ENCODE measurements at regions not wholly inside any gene's neighbourhood (a gene's known extent, or its start where the extent isn't known, plus 50 kb on each side); places are given as distances from the start of the nearest gene placed in this dataset.

- BruUV-seq (replicated peaks), result no TSS peak
- intact Hi-C loops (cut with micrococcal nuclease) (no loop called here), in situ Hi-C loops (cut with MboI) (no loop called here)
- DNase-seq (ENCODE audit: extremely low read depth in 1 of 4, low spot score in 3 of 4), result no peak
- no peak for ATAC-seq
- TF ChIP-seq NFYB (IDR thresholded peaks at IDR 0.05; ENCODE audit: extremely low read depth, insufficient read length) (no peak), ESRRB (CRISPR knock-in tag; IDR thresholded peaks at IDR 0.05; ENCODE audit: borderline replicate concordance) (no peak), TARDBP (IDR thresholded peaks at IDR 0.05) (no peak), HBP1 (CRISPR knock-in tag; IDR thresholded peaks at IDR 0.05) (no peak), ZNF79 (CRISPR knock-in tag; IDR thresholded peaks at IDR 0.05; ENCODE audit: low read depth) (no peak), TOE1 (IDR thresholded peaks at IDR 0.05; ENCODE audit: borderline replicate concordance) (no peak), TOE1 (CRISPR knock-in tag; IDR thresholded peaks at IDR 0.05; ENCODE audit: borderline replicate concordance, low read depth) (no peak), HMGN3 (IDR thresholded peaks at IDR 0.05; ENCODE audit: borderline replicate concordance, extremely low read depth, insufficient read length, low read depth, low read length) (no peak), TFAM (CRISPR knock-in tag; conservative IDR thresholded peaks at IDR 0.05) (no peak), ARID1B (IDR thresholded peaks at IDR 0.05) (no peak), ZZZ3 (IDR thresholded peaks at IDR 0.05) (no peak), KLF13 (tag; IDR thresholded peaks at IDR 0.05; ENCODE audit: borderline replicate concordance, low read depth) (no peak), LEF1 (IDR thresholded peaks at IDR 0.05) (no peak), SMARCC2 (IDR thresholded peaks at IDR 0.05; ENCODE audit: low read depth) (no peak)
- TF ChIP-seq, protein P1, sequence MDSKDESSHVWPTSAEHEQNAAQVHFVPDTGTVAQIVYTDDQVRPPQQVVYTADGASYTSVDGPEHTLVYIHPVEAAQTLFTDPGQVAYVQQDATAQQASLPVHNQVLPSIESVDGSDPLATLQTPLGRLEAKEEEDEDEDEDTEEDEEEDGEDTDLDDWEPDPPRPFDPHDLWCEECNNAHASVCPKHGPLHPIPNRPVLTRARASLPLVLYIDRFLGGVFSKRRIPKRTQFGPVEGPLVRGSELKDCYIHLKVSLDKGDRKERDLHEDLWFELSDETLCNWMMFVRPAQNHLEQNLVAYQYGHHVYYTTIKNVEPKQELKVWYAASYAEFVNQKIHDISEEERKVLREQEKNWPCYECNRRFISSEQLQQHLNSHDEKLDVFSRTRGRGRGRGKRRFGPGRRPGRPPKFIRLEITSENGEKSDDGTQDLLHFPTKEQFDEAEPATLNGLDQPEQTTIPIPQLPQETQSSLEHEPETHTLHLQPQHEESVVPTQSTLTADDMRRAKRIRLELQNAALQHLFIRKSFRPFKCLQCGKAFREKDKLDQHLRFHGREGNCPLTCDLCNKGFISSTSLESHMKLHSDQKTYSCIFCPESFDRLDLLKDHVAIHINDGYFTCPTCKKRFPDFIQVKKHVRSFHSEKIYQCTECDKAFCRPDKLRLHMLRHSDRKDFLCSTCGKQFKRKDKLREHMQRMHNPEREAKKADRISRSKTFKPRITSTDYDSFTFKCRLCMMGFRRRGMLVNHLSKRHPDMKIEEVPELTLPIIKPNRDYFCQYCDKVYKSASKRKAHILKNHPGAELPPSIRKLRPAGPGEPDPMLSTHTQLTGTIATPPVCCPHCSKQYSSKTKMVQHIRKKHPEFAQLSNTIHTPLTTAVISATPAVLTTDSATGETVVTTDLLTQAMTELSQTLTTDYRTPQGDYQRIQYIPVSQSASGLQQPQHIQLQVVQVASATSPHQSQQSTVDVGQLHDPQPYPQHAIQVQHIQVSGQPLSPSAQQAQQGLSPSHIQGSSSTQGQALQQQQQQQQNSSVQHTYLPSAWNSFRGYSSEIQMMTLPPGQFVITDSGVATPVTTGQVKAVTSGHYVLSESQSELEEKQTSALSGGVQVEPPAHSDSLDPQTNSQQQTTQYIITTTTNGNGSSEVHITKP (IDR thresholded peaks at IDR 0.05; ENCODE audit: partially characterized antibody), result no peak
- no peak overlapping the region for H3K4me2 ChIP-seq (ENCODE audit: insufficient read depth, low read length)
- POLR2A ChIA-PET, result no interaction called here
- H3K36me3 ChIP-seq (ENCODE audit: control insufficient read depth, insufficient read depth, low read length), result no peaks in the 10 kb centered on the region
- no peak overlapping the region for H3K9ac ChIP-seq (ENCODE audit: insufficient read depth in 1 of 2, low read depth in 2 of 2, low read length in 2 of 2)
- no peak overlapping the region for H3K4me3 ChIP-seq
- CTCF ChIA-PET (ENCODE audit: low intra/inter-chr PET ratio), result no interaction called here
- no peak for FAIRE-seq
- peaks cover 0 to 41% of the 10 kb centered on the region in 2 experiments; a peak in 3 of 5 replicates for H3K27me3 ChIP-seq (ENCODE audit: control insufficient read depth in 2 of 2, insufficient read depth in 2 of 2, low read length in 2 of 2)
- H3K9me3 ChIP-seq (replicated peaks; ENCODE audit: control insufficient read depth, insufficient read depth, low read depth, low read length), result no peaks in the 10 kb centered on the region
- H3K4me1 ChIP-seq (replicated peaks in 1 of 2; ENCODE audit: control insufficient read depth in 2 of 2, insufficient read depth in 2 of 2, low read length in 2 of 2), result peaks cover 0 to 3% of the 10 kb centered on the region in 2 experiments; a peak in 1 of 5 replicates
- no peaks in the 10 kb centered on the region for H3K9me1 ChIP-seq (ENCODE audit: control insufficient read depth, insufficient read depth, low read length)
- no peak overlapping the region for H3K27ac ChIP-seq (ENCODE audit: extremely low read depth, low read depth, low read length)
- WGBS (ENCODE audit: insufficient coverage, low coverage, missing lambda C conversion rate), result 15% methylated on average over 8 of the region's 8 CpGs
- H2AFZ ChIP-seq (ENCODE audit: low read depth, low read length), result no peak overlapping the region
- no peaks in the 10 kb centered on the region for H3K79me2 ChIP-seq (ENCODE audit: control insufficient read depth, insufficient read depth, low read length)
- H4K20me1 ChIP-seq (replicated peaks; ENCODE audit: control insufficient read depth, insufficient read depth, low read length), result 0 out of 2 replicates have a peak, but pooled peaks cover 4% of the 10 kb centered on the region
Observed at GRCh38 chr2:120474486-120474885, 128.6 kb downstream of the INHBB start.
